Brain pericyte (primary cell): ENCODE measurements at regions not wholly inside any gene's neighbourhood (a gene's known extent, or its start where the extent isn't known, plus 50 kb on each side); places are given as distances from the start of the nearest gene placed in this dataset.

Experiments
- DNase-seq: peaks from one replicate; pipeline ENCODE4 v3.0.0-alpha.2; 2012; ENCODE audit warnings: low read depth, low spot score

GRCh38 chr9:86452201-86452828 is 98.1 kb upstream of the TUT7 start:
- DNase-seq, result no peak

- no peak for DNase-seq
These were observed 95.0 kb upstream of the TUT7 start for GRCh38 chr9:86449246-86449645.

GRCh38 chr9:86445671-86446070 is 91.5 kb upstream of the TUT7 start:
- DNase-seq, result no peak

DNA sequence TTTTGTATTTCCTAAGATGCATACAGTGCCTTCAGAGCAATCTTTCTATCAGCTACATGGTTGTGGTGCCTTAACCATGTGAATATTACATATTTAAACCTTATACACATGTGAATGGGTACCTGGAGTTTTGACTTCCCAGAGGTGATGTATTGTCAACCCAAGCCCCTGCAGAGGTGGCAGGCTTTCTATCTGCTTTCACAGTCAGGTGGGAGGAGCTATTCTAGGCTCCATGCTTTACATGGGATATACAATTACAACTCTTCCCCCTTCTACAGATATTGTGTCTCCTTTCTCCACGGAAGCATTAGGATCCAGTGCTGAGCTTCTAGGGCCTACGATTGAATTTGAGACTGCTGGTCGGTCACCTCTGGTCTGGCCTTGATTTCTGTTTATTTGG is 89.8 kb upstream of the TUT7 start:
- DNase-seq, result no peak

DNA sequence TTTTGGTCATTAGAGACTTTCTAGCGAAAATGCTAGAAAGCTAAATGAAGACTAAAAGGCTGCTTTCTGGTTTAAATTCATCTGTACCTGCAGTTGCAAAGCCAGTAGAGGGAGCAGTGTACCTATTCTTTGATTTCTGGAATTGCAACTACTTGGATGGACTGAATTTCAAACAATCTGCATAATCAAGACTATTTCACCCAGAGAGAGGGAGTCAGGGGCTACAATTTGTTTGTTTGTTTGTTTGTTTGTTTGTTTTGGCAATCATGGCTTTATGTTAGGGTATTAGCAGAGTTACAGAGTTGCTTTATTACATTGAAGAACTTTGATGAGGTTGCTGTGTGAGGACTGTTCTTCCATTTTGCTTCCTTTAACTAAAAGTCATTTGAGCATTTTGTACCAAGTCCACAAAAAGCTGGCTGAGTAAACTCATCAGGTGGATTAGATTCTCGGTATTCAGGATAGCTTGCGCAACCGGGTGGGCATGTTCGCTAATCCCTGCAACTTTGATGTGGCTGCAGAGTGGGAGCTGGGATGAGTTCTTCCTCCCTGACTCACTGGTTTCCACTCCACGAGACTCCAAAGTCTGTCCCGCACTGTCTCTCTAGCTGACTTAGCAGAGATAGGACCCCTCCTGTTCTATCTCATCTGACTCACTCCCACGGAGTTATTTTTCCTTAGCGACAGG is 80.0 kb upstream of the TUT7 start:
- no peak for DNase-seq

GRCh38 chr9:86424251-86424891 is 70.2 kb upstream of the TUT7 start:
- no peak for DNase-seq

GRCh38 chr9:86413971-86414880 is 60.0 kb upstream of the TUT7 start:
- DNase-seq, result no peak

- DNase-seq, result no peak
These were observed 56.1 kb upstream of the TUT7 start for GRCh38 chr9:86410281-86410680.

DNA sequence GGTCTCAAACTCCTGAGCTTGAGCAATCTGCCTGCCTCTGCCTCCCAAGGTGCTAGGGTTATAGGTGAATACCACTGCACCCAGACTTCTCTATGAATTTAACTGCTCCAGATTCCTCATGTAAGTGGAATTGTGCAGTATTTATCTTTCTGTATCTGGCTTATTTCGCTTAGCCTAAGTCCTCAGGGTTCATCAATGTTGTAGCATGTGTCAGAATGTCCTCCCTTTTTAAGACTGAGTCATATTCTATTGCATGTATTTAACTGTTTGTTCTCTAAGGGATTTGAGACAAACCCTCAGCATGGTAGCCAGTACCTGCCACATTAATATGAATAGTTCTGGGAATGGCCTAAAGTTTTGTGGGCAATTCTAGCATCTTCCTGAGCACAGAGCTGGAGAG is 53.9 kb upstream of the TUT7 start:
- no peak for DNase-seq

GRCh38 chr9:86407022-86407421 is 52.8 kb upstream of the TUT7 start:
- no peak for DNase-seq

- DNase-seq, result no peak
These were observed 52.2 kb upstream of the TUT7 start for GRCh38 chr9:86406366-86406765.

GRCh38 chr9:86405926-86406325 is 51.7 kb upstream of the TUT7 start:
- peak; percentile 57 for DNase-seq

- no peak for DNase-seq
These were observed 50.9 kb upstream of the TUT7 start for GRCh38 chr9:86405086-86405491.
